Naive thymus-derived CD8-positive, alpha-beta T cell (primary cell): ENCODE measurements at regions not wholly inside any gene's neighbourhood (a gene's known extent, or its start where the extent isn't known, plus 50 kb on each side); places are given as distances from the start of the nearest gene placed in this dataset.

Experiments
- ATAC-seq, 2 donors: fragments of 150-1000 bp; cut with Tn5 transposase in 1 of 2; sonication (Bioruptor Pico), chemical (Tn5 transposase) in 1 of 2; 1 replicate in 1 of 2; 2 replicates in 1 of 2; pipeline ENCODE4 v1.10.0; 2021; ENCODE audit warnings: mild to moderate bottlenecking in 2 of 2, moderate library complexity in 2 of 2
- POLR2A ChIA-PET: fragments of 350-600 bp; sonication (Branson Sonifier 250); formaldehyde crosslinking; loops from one replicate; lab custom pipeline; 2021; ENCODE audit warnings: antibody characterized with exemption; lab: Charles Lee
- DNase-seq, 10 donors: peaks; one replicate each; pipeline versions ENCODE4 v3.0.0 to v3.0.0-alpha.2; 2020 to 2022
- H3K27ac Mint-ChIP-seq, 10 donors: one replicate each; pipeline ENCODE4 v1.8.0; 2020 to 2022; ENCODE audit warnings: mild to moderate bottlenecking in 10 of 10, mixed read lengths in 10 of 10, moderate library complexity in 4 of 10, inconsistent platforms in 1 of 10
- H3K27me3 Mint-ChIP-seq, 5 donors: one replicate each; pipeline ENCODE4 v1.8.0; 2021 to 2022; ENCODE audit warnings: mixed read lengths in 5 of 5
- H3K36me3 Mint-ChIP-seq, 3 donors: one replicate each; pipeline ENCODE4 v1.8.0; 2020 to 2022; ENCODE audit warnings: mixed read lengths in 3 of 3, mild to moderate bottlenecking in 2 of 3, inconsistent platforms in 1 of 3
- H3K4me1 Mint-ChIP-seq, 4 donors: one replicate each; pipeline ENCODE4 v1.8.0; 2021 to 2022; ENCODE audit warnings: mixed read lengths in 4 of 4
- H3K4me3 Mint-ChIP-seq, 10 donors: one replicate each; pipeline ENCODE4 v1.8.0; 2020 to 2022; ENCODE audit warnings: mild to moderate bottlenecking in 10 of 10, mixed read lengths in 10 of 10, moderate library complexity in 6 of 10, inconsistent platforms in 1 of 10
- H3K9me3 Mint-ChIP-seq, 9 donors: one replicate each; pipeline ENCODE4 v1.8.0; 2020 to 2022; ENCODE audit warnings: mixed read lengths in 9 of 9, mild to moderate bottlenecking in 3 of 9, inconsistent platforms in 1 of 9, moderate library complexity in 1 of 9

DNA sequence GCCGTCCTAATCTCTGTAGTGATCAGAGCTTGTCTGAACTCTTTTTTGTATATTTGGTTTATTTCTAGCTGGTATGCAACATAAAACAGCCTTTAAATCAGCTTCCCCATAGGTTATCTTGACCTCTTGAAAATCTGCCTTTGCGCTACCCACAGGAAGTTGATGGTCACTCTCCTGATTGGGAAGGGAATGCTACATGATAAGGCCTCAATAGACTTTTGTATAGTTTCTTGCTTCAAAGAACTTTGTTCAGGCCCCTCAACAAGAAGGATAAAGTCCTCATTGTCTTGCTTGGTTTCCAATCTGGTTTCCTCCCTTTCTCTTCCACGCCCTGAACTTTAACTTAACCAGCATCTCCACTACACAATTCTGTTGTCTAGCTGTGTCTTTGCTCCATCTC is 95.4 kb upstream of the TENT5A start:
- H3K9me3 Mint-ChIP-seq = peaks cover 0 to 8% (median 0%) of the 10 kb centered on the region in 9 donors
- DNase-seq = no peak
- no peaks in the 10 kb centered on the region for H3K36me3 Mint-ChIP-seq
- H3K4me1 Mint-ChIP-seq = no peaks in the 10 kb centered on the region
- no peak for ATAC-seq
- peaks cover 0 to 4% (median 0%) of the 10 kb centered on the region in 5 donors for H3K27me3 Mint-ChIP-seq
- no peak overlapping the region for H3K27ac Mint-ChIP-seq
- POLR2A ChIA-PET = no interaction called here
- H3K4me3 Mint-ChIP-seq = no peak overlapping the region

DNA sequence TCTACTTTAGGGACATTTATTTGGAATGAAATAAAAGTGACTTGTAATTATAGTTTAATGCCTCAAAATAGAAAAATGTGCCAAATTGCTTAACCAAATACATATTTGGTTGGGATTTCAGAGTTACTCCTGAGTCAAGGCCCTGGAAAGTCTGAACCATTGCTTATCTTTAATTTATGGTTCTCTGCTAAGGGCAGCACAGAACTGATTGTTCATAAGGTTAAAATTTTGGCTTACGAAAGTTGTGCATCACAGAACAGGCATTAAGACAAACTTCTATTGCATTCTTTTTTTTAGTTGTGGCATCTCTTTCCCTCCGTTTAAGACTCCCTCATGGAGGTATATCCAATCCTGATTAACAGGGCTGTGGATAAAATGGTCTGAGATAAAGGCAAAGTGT is 92.2 kb upstream of the TENT5A start:
- H3K36me3 Mint-ChIP-seq = no peaks in the 10 kb centered on the region

DNA sequence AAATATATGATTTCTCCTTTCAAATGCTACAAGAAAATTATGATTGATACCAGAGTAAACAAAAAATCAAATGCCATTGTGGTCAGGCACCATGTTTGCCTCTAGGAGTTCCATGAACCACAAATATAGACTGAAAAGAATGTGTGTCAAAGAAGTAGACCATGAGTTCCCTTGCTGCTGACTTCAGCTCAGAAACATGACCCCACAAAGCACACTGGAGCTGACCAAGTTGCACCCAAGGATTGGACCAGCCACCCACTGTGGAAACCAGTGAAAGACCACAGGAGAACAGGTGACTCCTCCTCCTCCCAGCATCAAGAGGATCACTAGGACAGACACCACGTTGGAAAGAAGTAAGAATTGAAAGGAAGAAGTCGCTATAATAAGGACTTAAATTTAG is 90.8 kb upstream of the TENT5A start:
- Mint-ChIP-seq H3K4me3 (peak overlapping the region in 1 of 10 donors; percentile 50), H3K4me1 (no peaks in the 10 kb centered on the region), H3K27me3 (peaks cover 0 to 4% (median 0%) of the 10 kb centered on the region in 5 donors), H3K27ac (no peak overlapping the region), H3K9me3 (no peaks in the 10 kb centered on the region), H3K36me3 (no peaks in the 10 kb centered on the region)
- POLR2A ChIA-PET = no interaction called here
- DNase-seq (no peak), ATAC-seq (no peak)

More for the DNA sequence above, 92.2 kb upstream of the TENT5A start:
- H3K4me1 Mint-ChIP-seq = no peaks in the 10 kb centered on the region
- POLR2A ChIA-PET = no interaction called here
- ATAC-seq (no peak), DNase-seq (no peak)
- H3K27ac Mint-ChIP-seq = no peak overlapping the region
- peaks cover 0 to 3% (median 0%) of the 10 kb centered on the region in 9 donors for H3K9me3 Mint-ChIP-seq
- peaks cover 0 to 4% (median 0%) of the 10 kb centered on the region in 5 donors for H3K27me3 Mint-ChIP-seq
- no peak overlapping the region for H3K4me3 Mint-ChIP-seq

DNA sequence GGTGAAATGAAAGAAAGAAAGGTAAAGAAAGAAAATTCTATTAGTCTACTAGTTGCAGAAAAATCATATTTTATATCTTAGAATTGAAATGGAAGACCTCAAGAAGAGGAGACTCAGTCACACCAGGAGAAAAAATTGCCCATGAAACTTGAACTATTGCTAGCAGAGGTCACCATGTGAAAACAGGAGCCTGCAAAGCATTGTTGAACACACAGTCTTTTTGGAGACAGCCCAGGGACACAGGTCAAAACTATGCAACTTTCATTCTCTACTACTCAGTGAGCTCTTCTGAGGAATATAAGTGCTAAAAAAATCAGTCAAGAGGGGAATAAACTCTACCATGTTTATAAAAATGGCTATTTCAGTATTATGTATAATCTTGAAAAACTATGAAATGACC is 89.8 kb upstream of the TENT5A start:
- no peaks in the 10 kb centered on the region for H3K9me3 Mint-ChIP-seq

DNA sequence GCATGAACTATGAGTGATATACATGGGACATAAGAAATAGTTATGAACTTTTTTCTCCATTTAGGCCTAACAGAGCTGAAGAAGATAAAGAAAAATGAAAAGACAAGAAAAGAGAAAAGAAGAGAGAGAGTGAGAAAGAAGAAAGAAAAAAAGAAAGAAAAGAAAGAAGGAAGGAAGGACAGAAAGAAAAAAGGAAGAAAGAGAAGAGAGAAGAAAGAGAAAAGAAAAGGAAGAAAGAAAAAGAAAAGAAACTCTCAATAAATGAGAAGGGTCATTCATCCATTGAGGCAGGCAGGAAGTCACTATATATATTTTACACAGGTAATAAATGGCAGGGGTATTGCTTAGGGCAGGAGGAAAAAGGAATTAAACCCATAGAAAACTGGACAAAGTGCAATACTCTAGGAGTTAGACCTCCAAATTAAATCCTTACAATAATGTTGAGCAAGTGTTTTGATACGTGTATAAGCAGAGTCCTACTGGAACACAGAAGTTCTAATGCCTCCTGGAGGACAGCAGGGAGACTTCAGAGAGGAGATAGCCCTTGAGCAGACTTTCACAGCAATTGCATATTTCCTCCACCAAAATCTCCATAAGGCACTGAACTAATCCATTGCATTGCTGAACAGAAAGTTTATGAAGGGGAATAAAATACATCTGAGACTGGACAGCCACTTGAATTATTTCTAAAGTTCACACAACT is 86.4 kb upstream of the TENT5A start:
- no peak for ATAC-seq
- Mint-ChIP-seq H3K4me1 (no peaks in the 10 kb centered on the region), H3K27ac (no peak overlapping the region), H3K36me3 (no peaks in the 10 kb centered on the region), H3K4me3 (no peak overlapping the region), H3K9me3 (peaks cover 0 to 16% (median 0%) of the 10 kb centered on the region in 9 donors), H3K27me3 (peaks cover 0 to 9% (median 0%) of the 10 kb centered on the region in 5 donors)
- POLR2A ChIA-PET = no interaction called here
- DNase-seq = no peak

More for the DNA sequence above, 89.8 kb upstream of the TENT5A start:
- ATAC-seq = no peak
- Mint-ChIP-seq H3K4me3 (no peak overlapping the region), H3K4me1 (no peaks in the 10 kb centered on the region), H3K27me3 (peaks cover 0 to 6% (median 0%) of the 10 kb centered on the region in 5 donors), H3K36me3 (no peaks in the 10 kb centered on the region), H3K27ac (no peak overlapping the region)
- POLR2A ChIA-PET = no interaction called here
- no peak for DNase-seq

DNA sequence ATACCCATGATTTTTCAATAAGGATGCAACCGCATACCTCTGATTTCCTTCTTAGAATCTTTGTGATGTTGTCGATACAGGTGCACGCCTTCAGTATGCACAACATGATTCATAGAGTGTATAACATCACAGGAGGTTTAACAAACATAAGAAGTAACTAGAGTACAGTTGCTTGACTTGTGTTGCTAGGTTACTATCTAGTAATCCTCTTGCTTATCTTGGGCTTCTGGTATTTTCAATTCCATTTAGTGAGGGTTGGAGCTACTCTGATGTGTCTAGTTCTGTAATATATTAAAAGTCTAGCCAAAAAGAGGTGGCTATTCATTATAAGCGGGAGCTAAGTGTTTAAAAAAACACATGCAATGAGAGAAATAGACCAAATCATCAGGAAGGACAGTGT is 85.5 kb upstream of the TENT5A start:
- Mint-ChIP-seq H3K27ac (no peak overlapping the region), H3K9me3 (peaks cover 0 to 16% (median 0%) of the 10 kb centered on the region in 9 donors), H3K36me3 (no peaks in the 10 kb centered on the region), H3K4me3 (no peak overlapping the region), H3K4me1 (no peaks in the 10 kb centered on the region), H3K27me3 (peaks cover 0 to 9% (median 0%) of the 10 kb centered on the region in 5 donors)
- ATAC-seq = no peak
- POLR2A ChIA-PET = no interaction called here
- DNase-seq = no peak

DNA sequence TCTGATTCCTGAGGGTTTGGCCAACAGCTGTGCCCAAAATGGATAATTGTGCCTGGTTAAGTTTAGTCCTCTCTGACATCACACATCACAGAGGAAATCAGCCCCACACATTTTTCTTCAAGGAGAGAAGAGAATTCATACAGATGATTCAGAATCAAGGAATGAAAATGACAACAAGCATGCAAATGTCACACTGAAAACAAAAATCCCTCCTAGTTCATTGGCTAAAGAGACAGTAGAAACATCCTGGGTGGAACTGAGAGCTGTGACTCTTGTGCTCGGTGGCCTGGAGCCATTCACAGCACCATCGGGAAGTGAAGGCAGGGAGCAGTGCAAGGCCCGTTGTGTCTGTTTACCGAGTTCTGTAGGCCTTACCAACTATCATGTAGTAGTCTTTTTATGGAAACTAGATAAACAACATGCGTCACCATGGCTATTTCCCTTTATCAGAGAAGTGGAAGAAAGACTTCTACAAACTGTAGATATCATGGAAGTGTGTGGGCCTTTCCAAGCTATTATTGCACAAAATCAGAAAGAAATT is 81.7 kb upstream of the TENT5A start:
- no peaks in the 10 kb centered on the region for H3K4me1 Mint-ChIP-seq
- DNase-seq (no peak), ATAC-seq (no peak)
- H3K27ac Mint-ChIP-seq = peak overlapping the region in 1 of 10 donors; percentile 41
- H3K36me3 Mint-ChIP-seq = no peaks in the 10 kb centered on the region
- POLR2A ChIA-PET = no interaction called here
- peaks cover 0 to 9% (median 0%) of the 10 kb centered on the region in 5 donors for H3K27me3 Mint-ChIP-seq
- H3K9me3 Mint-ChIP-seq = peaks cover 0 to 16% (median 0%) of the 10 kb centered on the region in 9 donors
- no peak overlapping the region for H3K4me3 Mint-ChIP-seq

DNA sequence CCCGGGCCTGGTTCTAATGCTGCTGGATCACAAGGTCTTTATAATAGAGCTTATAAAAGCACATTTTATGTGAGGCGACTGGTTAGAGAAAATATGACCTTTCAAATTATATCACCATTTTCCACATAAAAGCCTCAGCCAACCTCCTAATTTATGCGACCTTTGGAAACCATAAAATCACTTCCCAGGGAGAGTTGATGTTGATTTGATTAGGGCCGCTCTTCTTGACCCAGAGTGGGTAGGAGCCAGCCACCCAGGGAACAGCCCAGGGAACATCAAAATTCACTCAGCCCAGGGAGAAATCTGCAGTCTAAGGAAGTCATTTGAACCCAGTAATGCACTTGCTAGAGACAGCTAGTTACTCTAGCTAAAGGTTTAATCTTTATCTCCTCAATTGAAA is 79.8 kb upstream of the TENT5A start:
- Mint-ChIP-seq H3K9me3 (peaks cover 0 to 16% (median 2%) of the 10 kb centered on the region in 9 donors), H3K4me3 (no peak overlapping the region), H3K4me1 (no peaks in the 10 kb centered on the region)

DNA sequence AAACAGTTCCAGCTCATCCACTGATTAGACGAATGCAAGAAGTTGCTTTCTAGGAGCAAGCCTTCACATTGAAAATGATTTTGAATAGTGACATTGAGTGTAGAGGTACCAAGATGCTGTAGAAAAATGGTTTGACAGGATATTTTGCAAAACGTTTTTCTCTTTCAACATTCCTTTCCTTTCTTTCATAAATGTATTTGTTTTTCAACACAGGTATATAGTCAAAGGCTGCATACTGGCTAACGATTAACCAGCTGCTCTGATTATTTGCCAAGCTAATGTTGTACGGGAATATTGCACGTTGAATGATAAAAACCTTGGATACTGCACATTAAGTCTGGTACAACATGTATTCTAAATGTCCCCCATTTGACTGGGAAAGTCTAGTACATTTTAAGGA is 78.8 kb upstream of the TENT5A start:
- H3K36me3 Mint-ChIP-seq = peaks cover 0 to 3% (median 0%) of the 10 kb centered on the region in 3 donors
- no peak overlapping the region for H3K27ac Mint-ChIP-seq
- H3K27me3 Mint-ChIP-seq = peaks cover 0 to 9% (median 0%) of the 10 kb centered on the region in 5 donors
- ATAC-seq = no peak
- POLR2A ChIA-PET = no interaction called here
- H3K4me1 Mint-ChIP-seq = no peaks in the 10 kb centered on the region
- H3K9me3 Mint-ChIP-seq = peaks cover 0 to 19% (median 6%) of the 10 kb centered on the region in 9 donors
- DNase-seq = no peak
- H3K4me3 Mint-ChIP-seq = no peak overlapping the region

More for the DNA sequence above, 79.8 kb upstream of the TENT5A start:
- Mint-ChIP-seq H3K27ac (no peak overlapping the region), H3K27me3 (peaks cover 0 to 9% (median 0%) of the 10 kb centered on the region in 5 donors), H3K36me3 (no peaks in the 10 kb centered on the region)
- POLR2A ChIA-PET = no interaction called here
- no peak for ATAC-seq
- no peak for DNase-seq

DNA sequence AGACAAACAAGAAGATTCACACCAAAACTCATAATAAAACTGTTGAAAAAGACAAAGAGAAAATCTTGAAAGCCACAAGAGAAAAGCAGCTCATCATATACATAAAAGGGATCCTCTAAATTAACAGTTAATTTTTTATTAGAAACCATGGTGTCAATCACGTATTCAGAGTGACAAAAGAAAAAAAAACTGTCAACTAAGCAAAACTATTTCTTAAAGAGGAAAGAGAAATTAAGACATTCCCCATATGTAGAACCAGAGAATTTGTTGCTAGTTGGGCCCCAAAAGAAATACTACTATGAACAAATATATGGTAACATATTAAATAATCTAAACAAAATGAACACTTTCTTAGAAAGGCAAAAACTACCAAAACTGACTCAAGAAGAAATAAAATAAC is 74.3 kb upstream of the TENT5A start:
- DNase-seq = no peak
- H3K4me3 Mint-ChIP-seq = no peak overlapping the region
- POLR2A ChIA-PET = no interaction called here
- H3K36me3 Mint-ChIP-seq = peaks cover 0 to 9% (median 0%) of the 10 kb centered on the region in 3 donors
- peaks cover 0 to 15% (median 0%) of the 10 kb centered on the region in 5 donors for H3K27me3 Mint-ChIP-seq
- no peak for ATAC-seq
- no peak overlapping the region for H3K27ac Mint-ChIP-seq
- H3K9me3 Mint-ChIP-seq = peaks cover 0 to 21% (median 12%) of the 10 kb centered on the region in 9 donors
- H3K4me1 Mint-ChIP-seq = no peaks in the 10 kb centered on the region

DNA sequence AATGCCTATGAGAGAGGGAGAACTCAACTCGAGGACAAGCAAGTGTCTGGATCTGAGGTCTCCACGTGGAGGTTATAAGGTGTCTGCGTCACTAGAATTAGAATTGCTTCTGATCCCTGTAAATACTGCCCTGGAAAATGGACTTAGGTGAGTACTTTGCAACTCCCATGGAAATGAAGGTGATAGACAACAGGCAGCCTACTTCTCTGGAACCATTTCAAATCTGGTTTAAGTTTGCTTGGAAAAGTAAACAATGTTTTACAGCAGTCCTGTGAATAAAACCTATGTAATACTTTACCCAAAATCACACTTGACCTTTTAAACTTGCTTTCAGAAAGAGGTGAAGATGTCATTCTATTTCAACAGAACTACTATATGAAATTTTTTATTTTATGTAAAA is 70.1 kb upstream of the TENT5A start:
- H3K9me3 Mint-ChIP-seq = peaks cover 0 to 16% (median 12%) of the 10 kb centered on the region in 9 donors
- POLR2A ChIA-PET = no interaction called here
- ATAC-seq (no peak), DNase-seq (no peak)
- H3K4me3 Mint-ChIP-seq = no peak overlapping the region
- no peak overlapping the region for H3K27ac Mint-ChIP-seq
- H3K27me3 Mint-ChIP-seq = peaks cover 0 to 15% (median 2%) of the 10 kb centered on the region in 5 donors
- peaks cover 0 to 9% (median 0%) of the 10 kb centered on the region in 3 donors for H3K36me3 Mint-ChIP-seq
- H3K4me1 Mint-ChIP-seq = peaks cover 0 to 28% (median 0%) of the 10 kb centered on the region in 4 donors

DNA sequence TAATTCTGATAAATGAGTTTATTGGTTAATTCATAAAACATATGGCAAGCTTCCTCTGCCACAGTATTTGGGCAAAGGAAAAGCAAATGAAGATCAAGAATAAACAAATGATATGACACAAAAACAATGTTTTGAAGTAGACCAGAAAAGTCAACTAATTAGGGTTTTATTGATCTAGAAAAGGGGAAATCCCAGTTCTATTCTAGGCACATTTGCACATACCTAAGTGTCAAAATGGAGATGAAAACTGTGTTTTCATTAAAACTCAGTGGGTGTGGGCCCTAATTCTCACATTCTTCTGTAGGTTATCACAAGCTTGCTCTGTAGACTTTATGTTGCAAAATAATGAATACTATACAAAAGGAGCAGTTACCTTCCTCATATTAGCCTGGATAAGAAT is 69.0 kb upstream of the TENT5A start:
- peaks cover 0 to 28% (median 0%) of the 10 kb centered on the region in 4 donors for H3K4me1 Mint-ChIP-seq
- POLR2A ChIA-PET = no interaction called here
- H3K4me3 Mint-ChIP-seq = no peak overlapping the region
- peaks cover 0 to 18% (median 2%) of the 10 kb centered on the region in 5 donors for H3K27me3 Mint-ChIP-seq
- H3K27ac Mint-ChIP-seq = no peak overlapping the region
- DNase-seq (no peak), ATAC-seq (no peak)
- peaks cover 0 to 7% (median 0%) of the 10 kb centered on the region in 3 donors for H3K36me3 Mint-ChIP-seq
- peaks cover 0 to 14% (median 7%) of the 10 kb centered on the region in 9 donors for H3K9me3 Mint-ChIP-seq

DNA sequence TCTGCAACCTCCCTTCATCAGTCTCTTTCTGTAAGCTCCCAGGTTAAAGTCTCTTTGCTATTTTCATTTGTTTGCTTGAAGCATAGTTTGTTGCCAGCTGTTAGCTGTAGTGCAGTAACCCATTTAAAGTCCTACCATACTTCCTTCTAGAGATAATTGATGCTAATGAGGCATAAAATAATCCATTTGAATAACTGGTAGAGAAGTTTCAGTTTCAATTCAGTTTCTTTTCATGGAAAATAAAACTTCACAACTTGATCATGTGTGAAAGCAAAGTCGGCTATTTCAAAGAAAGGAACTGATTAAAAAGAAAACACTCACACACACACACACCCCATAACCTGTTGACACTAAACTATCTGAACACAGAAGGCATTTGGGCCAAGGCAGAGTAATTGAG is 68.5 kb upstream of the TENT5A start:
- H3K36me3 Mint-ChIP-seq = peaks cover 0 to 4% (median 0%) of the 10 kb centered on the region in 3 donors
- H3K27me3 Mint-ChIP-seq = peaks cover 0 to 22% (median 2%) of the 10 kb centered on the region in 5 donors
- DNase-seq = no peak
- POLR2A ChIA-PET = no interaction called here
- H3K27ac Mint-ChIP-seq = no peak overlapping the region
- no peak for ATAC-seq
- peaks cover 0 to 28% (median 0%) of the 10 kb centered on the region in 4 donors for H3K4me1 Mint-ChIP-seq
- peak overlapping the region in 1 of 10 donors; percentile 15 for H3K4me3 Mint-ChIP-seq
- H3K9me3 Mint-ChIP-seq = peaks cover 0 to 9% (median 4%) of the 10 kb centered on the region in 9 donors
